Pancreas (tissue), 10 donors: ENCODE measurements at regions not wholly inside any gene's neighbourhood (a gene's known extent, or its start where the extent isn't known, plus 50 kb on each side); places are given as distances from the start of the nearest gene placed in this dataset.

ENCODE experiments used
- ATAC-seq, 4 donors: fragments of 200-7000 bp; cut with Tn5 transposase; one replicate each; pipeline versions ENCODE4 v1.8.0 to v1.9.1; 2020; ENCODE audit warnings: mild to moderate bottlenecking in 4 of 4, moderate library complexity in 4 of 4
- DNase-seq, 6 donors: peaks; one replicate each; pipeline ENCODE4 v3.0.0-alpha.2; 2020
- FAIRE-seq: peaks from 2 replicates; lab custom pipeline; 2012; peaks lifted over from hg19 to GRCh38; lab: Jason Lieb, UNC
- H3K27ac ChIP-seq, 4 donors: fragments of 200-600 bp; sonication (generic); 1 replicate in 3 of 4; 2 replicates in 1 of 4; pipeline versions ENCODE4 v1.5.0 to v1.8.0; 2020
- H3K27me3 ChIP-seq, 4 donors: fragments of 200-600 bp; one replicate each; pipeline ENCODE4 v1.8.0; 2021
- H3K36me3 ChIP-seq, 3 donors: fragments of 200-600 bp; sonication (generic) in 1 of 3; one replicate each; pipeline versions ENCODE4 v1.5.0 to v1.8.0; 2020 to 2021
- H3K4me1 ChIP-seq, 3 donors: fragments of 200-600 bp; one replicate each; pipeline ENCODE4 v1.8.0; 2021
- H3K4me3 ChIP-seq, 4 donors: fragments of 200-600 bp; sonication (generic) in 2 of 4; one replicate each; pipeline versions ENCODE4 v1.5.0 to v1.8.0; 2020 to 2021
- H3K9me3 ChIP-seq, 4 donors: fragments of 200-600 bp; one replicate each; pipeline ENCODE4 v1.8.0; 2021
- CTCF ChIP-seq, 4 donors: fragments of 200-600 bp; sonication (generic) in 3 of 4; IDR thresholded peaks; one replicate each; pipeline versions ENCODE4 v1.5.0 to v1.8.0; 2021; ENCODE audit warnings: antibody characterized with exemption in 4 of 4
- WGBS, 2 donors: extraction: QIAGEN DNeasy Blood & Tissue Kit; methylation state at CpG; one replicate each; pipeline ENCODE4 v1.1.7; 2013; 5-methylcytosine and 5-hydroxymethylcytosine counted together
- intact Hi-C, 3 donors: fragments of 100-400 bp; cut with DNase I; formaldehyde crosslinking; loops; one replicate each; pipeline versions ENCODE4 v1.11.1 to v1.14.2; 2022
- donor health status: healthy with polysubstance abuse.
- donor health status: DM: no; HTN: no; CAD: no; lungs with moderate emphysema.
- donor health status: DM: no; HTN: no; CAD: no.
- donor health status: control.
- donor health status: control.
- donor health status: Bipolar disorder and iron deficiency.
- donor health status: DM: yes; HTN: yes; CAD: no.
- donor health status: DM: no; HTN: no; CAD: no.
- donor health status: DM: no; HTN: no; CAD: no.
- donor health status: DM: yes; HTN: yes; CAD: no.

- Histone ChIP-seq H3K4me1 (no peaks in the 10 kb centered on the region), H3K27ac (no peak overlapping the region), H3K36me3 (no peaks in the 10 kb centered on the region), H3K9me3 (no peaks in the 10 kb centered on the region), H3K27me3 (no peaks in the 10 kb centered on the region), H3K4me3 (no peak overlapping the region)
- WGBS, 2 donors: 68 to 80% methylated on average over 2 of the region's 2 CpGs
- ATAC-seq (no peak), FAIRE-seq (no peak), DNase-seq (no peak)
- no peak for TF ChIP-seq CTCF (IDR thresholded peaks at IDR 0.05)
- intact Hi-C loops: no loop called here
Observed at GRCh38 chr5:8270246-8270645, 401.3 kb downstream of the MTRR start.

- intact Hi-C loops: no loop called here
- DNase-seq: no peak
Observed at GRCh38 chr5:8280711-8281363, 411.9 kb downstream of the MTRR start.

GRCh38 chr5:8288334-8288733, 419.4 kb downstream of the MTRR start:
- intact Hi-C loops: no loop called here
- no peaks in the 10 kb centered on the region for H3K36me3 ChIP-seq
- no peak for TF ChIP-seq CTCF (IDR thresholded peaks at IDR 0.05)
- H3K27me3 ChIP-seq: no peaks in the 10 kb centered on the region
- no peak for DNase-seq
- H3K27ac ChIP-seq: no peak overlapping the region
- no peak for ATAC-seq
- FAIRE-seq: no peak
- H3K4me1 ChIP-seq: no peaks in the 10 kb centered on the region
- no peaks in the 10 kb centered on the region for H3K9me3 ChIP-seq
- no peak overlapping the region for H3K4me3 ChIP-seq

More at GRCh38 chr5:8280711-8281363, 411.9 kb downstream of the MTRR start:
- H3K4me1 ChIP-seq: no peaks in the 10 kb centered on the region
- H3K27ac ChIP-seq: no peak overlapping the region
- FAIRE-seq (no peak), ATAC-seq (no peak)
- WGBS, 2 donors: 55 to 68% methylated on average over 4 of the region's 4 CpGs
- TF ChIP-seq CTCF (IDR thresholded peaks at IDR 0.05): no peak
- H3K9me3 ChIP-seq: no peaks in the 10 kb centered on the region
- H3K36me3 ChIP-seq: no peaks in the 10 kb centered on the region
- no peaks in the 10 kb centered on the region for H3K27me3 ChIP-seq
- H3K4me3 ChIP-seq: no peak overlapping the region

GRCh38 chr5:8288897-8289516, 420.1 kb downstream of the MTRR start:
- Histone ChIP-seq H3K36me3 (no peaks in the 10 kb centered on the region), H3K4me1 (no peaks in the 10 kb centered on the region), H3K27ac (no peak overlapping the region), H3K27me3 (no peaks in the 10 kb centered on the region), H3K9me3 (no peaks in the 10 kb centered on the region), H3K4me3 (no peak overlapping the region)
- FAIRE-seq (no peak), ATAC-seq (no peak), DNase-seq (no peak)
- intact Hi-C loops: no loop called here
- 74 to 89% methylated on average over 6 of the region's 6 CpGs for WGBS, 2 donors
- TF ChIP-seq CTCF (IDR thresholded peaks at IDR 0.05): no peak

- intact Hi-C loops: no loop called here
- H3K27ac ChIP-seq: no peak overlapping the region
- no peak overlapping the region for H3K4me3 ChIP-seq
- H3K36me3 ChIP-seq: no peaks in the 10 kb centered on the region
- ATAC-seq (no peak), DNase-seq (no peak), FAIRE-seq (no peak)
- H3K27me3 ChIP-seq: no peaks in the 10 kb centered on the region
- 56 to 88% methylated on average over 1 of the region's 1 CpG for WGBS, 2 donors
- H3K9me3 ChIP-seq: no peaks in the 10 kb centered on the region
- no peak for TF ChIP-seq CTCF (IDR thresholded peaks at IDR 0.05)
- no peaks in the 10 kb centered on the region for H3K4me1 ChIP-seq
Observed at GRCh38 chr5:8289779-8290178, 420.8 kb downstream of the MTRR start.
